ENCODE measurements at regions not wholly inside any gene's neighbourhood (a gene's known extent, or its start where the extent isn't known, plus 50 kb on each side); places are given as distances from the start of the nearest gene placed in this dataset.

DNA sequence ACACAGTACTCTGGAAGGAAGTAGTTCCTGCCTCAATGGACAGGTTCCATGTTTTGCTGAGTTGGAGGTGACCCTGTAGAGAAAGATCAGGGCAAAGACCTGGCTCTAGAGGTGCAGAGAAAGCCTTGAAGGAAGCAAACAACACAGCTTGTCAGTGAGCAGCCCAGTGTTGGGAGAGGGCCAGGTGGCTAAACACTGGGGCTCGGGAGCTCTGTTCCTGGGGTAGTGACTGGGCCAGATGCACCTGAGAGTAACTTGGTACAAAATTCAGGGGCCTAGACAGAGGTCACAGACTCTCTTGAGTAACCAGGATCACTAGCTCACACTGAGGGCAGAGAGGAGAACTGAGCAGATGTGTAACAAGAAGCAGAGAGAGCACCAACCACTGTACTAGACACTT lies 138.4 kb upstream of the NALF2 start:
- no peak overlapping the region for H3K4me3 ChIP-seq (ENCODE audit: low read depth in 1 of 2, low read length in 1 of 2)
- H3K27me3 ChIP-seq: no peaks in the 10 kb centered on the region
- no peaks in the 10 kb centered on the region for H3K36me3 ChIP-seq
- no peaks in the 10 kb centered on the region for H3K4me1 ChIP-seq (ENCODE audit: control insufficient read depth in 1 of 2, insufficient read depth in 1 of 2, low read depth in 1 of 2, low read length in 1 of 2)
- H3K9me3 ChIP-seq: no peaks in the 10 kb centered on the region
- TF ChIP-seq, protein P1, sequence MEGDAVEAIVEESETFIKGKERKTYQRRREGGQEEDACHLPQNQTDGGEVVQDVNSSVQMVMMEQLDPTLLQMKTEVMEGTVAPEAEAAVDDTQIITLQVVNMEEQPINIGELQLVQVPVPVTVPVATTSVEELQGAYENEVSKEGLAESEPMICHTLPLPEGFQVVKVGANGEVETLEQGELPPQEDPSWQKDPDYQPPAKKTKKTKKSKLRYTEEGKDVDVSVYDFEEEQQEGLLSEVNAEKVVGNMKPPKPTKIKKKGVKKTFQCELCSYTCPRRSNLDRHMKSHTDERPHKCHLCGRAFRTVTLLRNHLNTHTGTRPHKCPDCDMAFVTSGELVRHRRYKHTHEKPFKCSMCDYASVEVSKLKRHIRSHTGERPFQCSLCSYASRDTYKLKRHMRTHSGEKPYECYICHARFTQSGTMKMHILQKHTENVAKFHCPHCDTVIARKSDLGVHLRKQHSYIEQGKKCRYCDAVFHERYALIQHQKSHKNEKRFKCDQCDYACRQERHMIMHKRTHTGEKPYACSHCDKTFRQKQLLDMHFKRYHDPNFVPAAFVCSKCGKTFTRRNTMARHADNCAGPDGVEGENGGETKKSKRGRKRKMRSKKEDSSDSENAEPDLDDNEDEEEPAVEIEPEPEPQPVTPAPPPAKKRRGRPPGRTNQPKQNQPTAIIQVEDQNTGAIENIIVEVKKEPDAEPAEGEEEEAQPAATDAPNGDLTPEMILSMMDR (IDR thresholded peaks at IDR 0.05): no peak
- H3K27ac ChIP-seq: no peak overlapping the region

DNA sequence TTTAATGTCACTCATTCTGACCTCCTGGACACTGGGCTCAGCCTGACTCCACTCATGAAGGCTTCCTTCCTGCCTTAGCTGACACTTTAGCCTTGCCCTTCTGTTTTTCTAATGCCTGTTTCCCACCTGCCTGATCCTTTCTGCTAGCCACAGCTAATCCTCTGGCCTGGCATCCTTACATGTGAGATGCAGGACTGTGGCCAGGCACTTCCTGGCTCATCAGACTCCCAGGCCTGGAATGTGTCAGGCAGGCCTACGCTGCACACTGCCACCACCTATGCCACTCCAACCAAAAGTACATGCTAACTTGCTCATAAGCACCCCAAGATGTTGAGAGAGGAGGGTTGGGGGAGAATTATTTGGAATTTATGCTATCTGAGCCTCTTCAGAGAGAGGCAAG lies 138.8 kb upstream of the NALF2 start:
- H3K36me3 ChIP-seq: no peaks in the 10 kb centered on the region
- no peaks in the 10 kb centered on the region for H3K9me3 ChIP-seq
- H3K27ac ChIP-seq: no peak overlapping the region
- H3K4me3 ChIP-seq (ENCODE audit: low read depth in 1 of 2, low read length in 1 of 2): no peak overlapping the region
- H3K4me1 ChIP-seq (ENCODE audit: control insufficient read depth in 1 of 2, insufficient read depth in 1 of 2, low read depth in 1 of 2, low read length in 1 of 2): no peaks in the 10 kb centered on the region
- H3K27me3 ChIP-seq: no peaks in the 10 kb centered on the region
- TF ChIP-seq, protein P1 (IDR thresholded peaks at IDR 0.05): no peak

DNA sequence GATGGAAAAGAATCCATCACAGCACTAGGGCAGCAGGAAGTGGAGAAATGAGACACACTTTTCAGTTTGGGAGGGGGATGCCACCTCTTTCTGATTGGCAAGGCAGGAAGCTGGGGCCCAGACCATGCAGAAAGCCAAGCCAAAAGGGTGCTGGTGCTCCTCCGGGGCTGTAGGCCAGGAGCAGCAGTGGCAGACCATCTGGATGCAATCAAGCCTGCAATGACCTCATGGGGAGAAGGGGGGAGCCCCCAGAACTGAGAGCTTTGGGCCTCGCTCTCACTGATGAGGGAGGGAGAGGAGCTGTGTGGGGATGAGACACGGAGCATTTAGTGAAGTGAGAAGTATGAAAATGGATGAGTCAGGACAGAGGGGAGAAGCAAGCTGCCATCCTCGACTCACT lies 141.3 kb upstream of the NALF2 start:
- H3K27ac ChIP-seq: no peak overlapping the region
- H3K36me3 ChIP-seq: no peaks in the 10 kb centered on the region
- H3K4me1 ChIP-seq (ENCODE audit: control insufficient read depth in 1 of 2, insufficient read depth in 1 of 2, low read depth in 1 of 2, low read length in 1 of 2): no peaks in the 10 kb centered on the region
- no peaks in the 10 kb centered on the region for H3K9me3 ChIP-seq
- H3K4me3 ChIP-seq (ENCODE audit: low read depth in 1 of 2, low read length in 1 of 2): no peak overlapping the region
- TF ChIP-seq, protein P1 (IDR thresholded peaks at IDR 0.05): no peak
- no peaks in the 10 kb centered on the region for H3K27me3 ChIP-seq

DNA sequence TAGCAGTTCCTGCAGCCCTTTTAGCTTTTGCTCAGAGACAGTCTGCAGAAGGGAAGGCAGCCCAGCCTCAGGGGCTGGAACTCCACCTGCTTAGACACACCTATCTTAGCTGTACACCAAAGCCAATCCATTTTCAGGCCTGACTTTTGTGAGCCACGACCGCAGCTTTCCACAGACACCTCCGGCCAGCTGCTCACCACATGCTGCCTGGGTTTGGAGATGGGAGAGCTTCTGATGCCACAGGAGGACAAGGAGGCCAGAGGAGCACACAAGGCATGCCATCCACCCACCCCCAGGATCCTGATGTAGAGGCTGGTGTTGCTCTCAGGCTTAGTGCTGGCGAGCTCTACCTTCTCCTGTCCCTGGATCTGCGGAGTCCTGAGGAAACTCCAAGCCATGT lies 141.8 kb upstream of the NALF2 start:
- no peaks in the 10 kb centered on the region for H3K27me3 ChIP-seq
- TF ChIP-seq, protein P1 (IDR thresholded peaks at IDR 0.05): no peak
- H3K4me3 ChIP-seq (ENCODE audit: low read depth in 1 of 2, low read length in 1 of 2): no peak overlapping the region
- no peak overlapping the region for H3K27ac ChIP-seq
- no peaks in the 10 kb centered on the region for H3K9me3 ChIP-seq
- H3K4me1 ChIP-seq (ENCODE audit: control insufficient read depth in 1 of 2, insufficient read depth in 1 of 2, low read depth in 1 of 2, low read length in 1 of 2): no peaks in the 10 kb centered on the region
- H3K36me3 ChIP-seq: no peaks in the 10 kb centered on the region

DNA sequence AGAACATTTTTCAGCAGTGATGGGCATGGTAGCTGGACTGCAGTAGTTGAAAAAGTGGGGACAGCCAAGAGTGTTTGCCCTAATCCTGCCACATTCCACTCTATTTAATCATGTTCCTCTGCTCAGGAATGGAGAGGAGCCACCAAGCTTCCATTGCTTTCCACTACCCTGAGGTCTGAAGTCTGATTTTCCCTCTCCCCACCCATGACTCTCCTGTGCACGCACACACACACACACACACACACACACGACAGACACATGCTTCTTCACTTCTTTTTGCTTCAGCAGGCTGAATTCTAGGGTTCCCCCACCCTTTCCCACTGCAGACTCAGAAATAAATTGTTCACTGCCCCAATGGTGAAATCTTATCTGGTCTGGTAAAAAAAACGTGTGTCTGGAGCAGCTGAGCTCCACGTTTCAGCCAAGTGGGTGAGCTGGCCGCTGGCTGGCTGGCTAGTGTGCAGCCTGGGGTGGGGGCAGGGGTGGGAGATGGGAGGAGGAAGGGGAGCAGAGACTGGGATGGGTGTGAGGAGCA lies 142.7 kb upstream of the NALF2 start:
- TF ChIP-seq, protein P1 (IDR thresholded peaks at IDR 0.05): no peak
- Histone ChIP-seq H3K9me3 (no peaks in the 10 kb centered on the region), H3K27me3 (no peaks in the 10 kb centered on the region), H3K4me3 (ENCODE audit: low read depth in 1 of 2, low read length in 1 of 2) (no peak overlapping the region), H3K27ac (no peak overlapping the region), H3K4me1 (ENCODE audit: control insufficient read depth in 1 of 2, insufficient read depth in 1 of 2, low read depth in 1 of 2, low read length in 1 of 2) (no peaks in the 10 kb centered on the region), H3K36me3 (no peaks in the 10 kb centered on the region)

DNA sequence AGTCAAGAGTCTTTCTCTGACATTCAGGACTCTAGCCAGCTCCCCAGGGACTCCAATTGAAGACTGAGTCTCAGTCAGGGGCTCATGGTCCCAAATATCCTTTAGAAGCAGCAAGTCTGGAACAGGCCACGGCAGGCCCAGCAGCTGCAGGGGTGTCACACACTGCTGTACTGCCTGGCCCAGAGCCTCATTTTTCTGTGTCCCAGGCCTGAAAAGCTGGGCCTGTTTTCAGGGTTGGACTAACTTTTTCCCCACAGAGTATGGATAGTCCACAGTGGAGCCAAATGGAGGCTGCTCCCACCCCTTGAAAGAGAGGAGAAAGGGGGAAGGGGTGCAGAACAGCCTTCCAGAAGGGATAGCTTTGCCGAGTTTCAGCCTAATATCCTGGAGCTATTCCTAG lies 146.8 kb upstream of the NALF2 start:
- no peaks in the 10 kb centered on the region for H3K36me3 ChIP-seq
- H3K27ac ChIP-seq: no peak overlapping the region
- H3K4me3 ChIP-seq (ENCODE audit: low read depth in 1 of 2, low read length in 1 of 2): no peak overlapping the region
- H3K27me3 ChIP-seq: no peaks in the 10 kb centered on the region
- no peaks in the 10 kb centered on the region for H3K4me1 ChIP-seq (ENCODE audit: control insufficient read depth in 1 of 2, insufficient read depth in 1 of 2, low read depth in 1 of 2, low read length in 1 of 2)
- no peaks in the 10 kb centered on the region for H3K9me3 ChIP-seq
- TF ChIP-seq, protein P1 (IDR thresholded peaks at IDR 0.05): no peak

Measured in neutrophil (primary cell).